ENCODE measurements at regions not wholly inside any gene's neighbourhood (a gene's known extent, or its start where the extent isn't known, plus 50 kb on each side); places are given as distances from the start of the nearest gene placed in this dataset.

DNA sequence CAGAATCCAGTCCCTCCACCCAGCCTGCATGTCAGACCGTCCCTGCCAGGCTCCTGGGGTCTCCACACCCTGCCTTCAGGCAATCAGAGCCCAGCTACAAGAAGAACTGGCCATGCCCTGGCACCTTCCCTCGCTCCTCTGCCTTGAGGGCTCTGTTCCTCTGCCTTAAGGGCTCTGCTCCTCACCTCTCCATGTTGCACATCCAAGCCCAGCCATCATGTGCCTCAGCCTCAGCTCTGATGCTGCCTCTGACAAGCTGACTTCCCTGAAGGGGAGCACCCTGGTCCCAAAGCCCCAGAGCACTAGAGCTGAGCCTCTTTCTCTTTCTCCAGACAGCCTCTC is 50.3 kb upstream of the ANTXRL start:
- Histone ChIP-seq H3F3A (replicated peaks; ENCODE audit: low read depth) (no peaks in the 10 kb centered on the region), H3K36me3 (ENCODE audit: insufficient read depth) (no peaks in the 10 kb centered on the region), H3K27me3 (ENCODE audit: insufficient read depth) (no peaks in the 10 kb centered on the region), H3K9me2 (ENCODE audit: insufficient read depth) (no peaks in the 10 kb centered on the region), H3K4me3 (no peak overlapping the region), H3K4me2 (no peak overlapping the region), H3K27ac (ENCODE audit: low read depth) (no peak overlapping the region), H2AFZ (no peak overlapping the region), H3K79me2 (replicated peaks; ENCODE audit: insufficient read depth) (no peaks in the 10 kb centered on the region), H4K20me1 (replicated peaks; ENCODE audit: insufficient read depth) (no peaks in the 10 kb centered on the region), H3K4me1 (ENCODE audit: insufficient read depth) (no peaks in the 10 kb centered on the region)
- peaks cover 6% of the 10 kb centered on the region for H3K27me3 Mint-ChIP-seq (ENCODE audit: insufficient read depth, low read depth, poor library complexity)
- no peak for DNase-seq (ENCODE audit: low spot score)
- peaks cover 4% of the 10 kb centered on the region; the same call in 1 of the 3 replicates for H3K9me3 Mint-ChIP-seq
- H3K36me3 Mint-ChIP-seq (ENCODE audit: low read depth), result no peaks in the 10 kb centered on the region; the same call in 2 of the 3 replicates
- no peaks in the 10 kb centered on the region for H3K4me1 Mint-ChIP-seq
- H3K4me3 Mint-ChIP-seq, result no peak overlapping the region
- no peak for ATAC-seq
- no peak overlapping the region for H3K27ac Mint-ChIP-seq
- TF ChIP-seq ZNF114 (CRISPR knock-in tag; IDR thresholded peaks at IDR 0.05), result no peak
- TF ChIP-seq, protein P1, sequence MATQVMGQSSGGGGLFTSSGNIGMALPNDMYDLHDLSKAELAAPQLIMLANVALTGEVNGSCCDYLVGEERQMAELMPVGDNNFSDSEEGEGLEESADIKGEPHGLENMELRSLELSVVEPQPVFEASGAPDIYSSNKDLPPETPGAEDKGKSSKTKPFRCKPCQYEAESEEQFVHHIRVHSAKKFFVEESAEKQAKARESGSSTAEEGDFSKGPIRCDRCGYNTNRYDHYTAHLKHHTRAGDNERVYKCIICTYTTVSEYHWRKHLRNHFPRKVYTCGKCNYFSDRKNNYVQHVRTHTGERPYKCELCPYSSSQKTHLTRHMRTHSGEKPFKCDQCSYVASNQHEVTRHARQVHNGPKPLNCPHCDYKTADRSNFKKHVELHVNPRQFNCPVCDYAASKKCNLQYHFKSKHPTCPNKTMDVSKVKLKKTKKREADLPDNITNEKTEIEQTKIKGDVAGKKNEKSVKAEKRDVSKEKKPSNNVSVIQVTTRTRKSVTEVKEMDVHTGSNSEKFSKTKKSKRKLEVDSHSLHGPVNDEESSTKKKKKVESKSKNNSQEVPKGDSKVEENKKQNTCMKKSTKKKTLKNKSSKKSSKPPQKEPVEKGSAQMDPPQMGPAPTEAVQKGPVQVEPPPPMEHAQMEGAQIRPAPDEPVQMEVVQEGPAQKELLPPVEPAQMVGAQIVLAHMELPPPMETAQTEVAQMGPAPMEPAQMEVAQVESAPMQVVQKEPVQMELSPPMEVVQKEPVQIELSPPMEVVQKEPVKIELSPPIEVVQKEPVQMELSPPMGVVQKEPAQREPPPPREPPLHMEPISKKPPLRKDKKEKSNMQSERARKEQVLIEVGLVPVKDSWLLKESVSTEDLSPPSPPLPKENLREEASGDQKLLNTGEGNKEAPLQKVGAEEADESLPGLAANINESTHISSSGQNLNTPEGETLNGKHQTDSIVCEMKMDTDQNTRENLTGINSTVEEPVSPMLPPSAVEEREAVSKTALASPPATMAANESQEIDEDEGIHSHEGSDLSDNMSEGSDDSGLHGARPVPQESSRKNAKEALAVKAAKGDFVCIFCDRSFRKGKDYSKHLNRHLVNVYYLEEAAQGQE (IDR thresholded peaks at IDR 0.05; ENCODE audit: unreplicated experiment), result no peak

DNA sequence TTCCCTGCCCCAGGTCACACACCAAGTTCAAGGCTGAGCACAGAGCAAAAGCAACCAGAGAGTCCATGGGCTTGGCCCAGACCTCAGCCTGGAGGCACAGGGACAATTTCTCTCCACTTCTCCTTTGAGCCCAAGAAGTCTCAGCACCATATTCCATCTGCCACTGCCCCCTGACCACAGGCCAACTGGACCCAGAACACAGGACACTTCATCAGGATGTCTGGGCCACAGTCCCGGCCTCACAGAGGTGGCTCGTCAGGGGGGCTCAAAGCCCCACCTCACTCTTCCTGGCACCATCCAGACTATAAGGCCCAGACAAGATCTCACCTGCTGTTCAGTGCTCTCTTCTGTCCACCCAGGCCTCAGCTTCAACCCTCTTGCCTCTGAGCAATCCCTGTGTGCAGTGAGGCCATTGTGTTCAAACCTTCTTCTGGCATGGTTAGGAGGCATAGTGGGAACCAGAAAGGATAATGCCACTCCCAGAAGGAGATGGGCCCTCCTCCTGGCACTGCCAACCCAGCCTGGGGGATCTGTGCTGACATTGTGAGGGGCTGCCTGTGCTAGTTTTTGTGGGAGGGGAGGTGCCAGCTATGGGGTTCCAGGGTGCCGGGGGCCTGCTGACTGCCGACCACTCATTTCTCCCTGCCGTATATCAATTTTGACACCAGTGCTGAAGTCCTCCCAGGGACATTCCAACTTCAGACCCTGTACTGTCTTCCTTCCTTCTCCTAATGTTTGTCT is 49.7 kb upstream of the ANTXRL start:
- no peaks in the 10 kb centered on the region for H4K20me1 ChIP-seq (replicated peaks; ENCODE audit: insufficient read depth)
- no peak overlapping the region for H3K4me2 ChIP-seq
- no peaks in the 10 kb centered on the region for H3K4me1 ChIP-seq (ENCODE audit: insufficient read depth)
- H3K4me3 Mint-ChIP-seq, result no peak overlapping the region
- peaks cover 6% of the 10 kb centered on the region for H3K27me3 Mint-ChIP-seq (ENCODE audit: insufficient read depth, low read depth, poor library complexity)
- no peaks in the 10 kb centered on the region for H3K4me1 Mint-ChIP-seq
- H3K27ac ChIP-seq (ENCODE audit: low read depth), result no peak overlapping the region
- no peaks in the 10 kb centered on the region; the same call in 2 of the 3 replicates for H3K36me3 Mint-ChIP-seq (ENCODE audit: low read depth)
- H3K79me2 ChIP-seq (replicated peaks; ENCODE audit: insufficient read depth), result no peaks in the 10 kb centered on the region
- peaks cover 4% of the 10 kb centered on the region; the same call in 1 of the 3 replicates for H3K9me3 Mint-ChIP-seq
- ATAC-seq (no peak), DNase-seq (ENCODE audit: low spot score) (no peak)
- H2AFZ ChIP-seq, result no peak overlapping the region
- H3K27me3 ChIP-seq (ENCODE audit: insufficient read depth), result no peaks in the 10 kb centered on the region
- H3K36me3 ChIP-seq (ENCODE audit: insufficient read depth), result no peaks in the 10 kb centered on the region
- no peak overlapping the region for H3K4me3 ChIP-seq
- H3K9me2 ChIP-seq (ENCODE audit: insufficient read depth), result no peaks in the 10 kb centered on the region
- H3K27ac Mint-ChIP-seq, result no peak overlapping the region
- no peaks in the 10 kb centered on the region for H3F3A ChIP-seq (replicated peaks; ENCODE audit: low read depth)
- TF ChIP-seq ZNF331 (CRISPR knock-in tag; IDR thresholded peaks at IDR 0.05; ENCODE audit: low read depth), result no peak
- TF ChIP-seq NANOG (IDR thresholded peaks at IDR 0.05; ENCODE audit: borderline replicate concordance), result no peak
- TF ChIP-seq, protein P2, sequence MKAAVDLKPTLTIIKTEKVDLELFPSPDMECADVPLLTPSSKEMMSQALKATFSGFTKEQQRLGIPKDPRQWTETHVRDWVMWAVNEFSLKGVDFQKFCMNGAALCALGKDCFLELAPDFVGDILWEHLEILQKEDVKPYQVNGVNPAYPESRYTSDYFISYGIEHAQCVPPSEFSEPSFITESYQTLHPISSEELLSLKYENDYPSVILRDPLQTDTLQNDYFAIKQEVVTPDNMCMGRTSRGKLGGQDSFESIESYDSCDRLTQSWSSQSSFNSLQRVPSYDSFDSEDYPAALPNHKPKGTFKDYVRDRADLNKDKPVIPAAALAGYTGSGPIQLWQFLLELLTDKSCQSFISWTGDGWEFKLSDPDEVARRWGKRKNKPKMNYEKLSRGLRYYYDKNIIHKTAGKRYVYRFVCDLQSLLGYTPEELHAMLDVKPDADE (IDR thresholded peaks at IDR 0.05), result no peak
- TF ChIP-seq ZNF114 (CRISPR knock-in tag; IDR thresholded peaks at IDR 0.05), result no peak
- TF ChIP-seq, protein P1 (IDR thresholded peaks at IDR 0.05; ENCODE audit: unreplicated experiment), result no peak
- no peak for TF ChIP-seq POLR2AphosphoS5 (IDR thresholded peaks at IDR 0.05; ENCODE audit: low read depth)
- no peak for TF ChIP-seq STAT1 (IDR thresholded peaks at IDR 0.05; ENCODE audit: unreplicated experiment)
- TF ChIP-seq, protein P3, sequence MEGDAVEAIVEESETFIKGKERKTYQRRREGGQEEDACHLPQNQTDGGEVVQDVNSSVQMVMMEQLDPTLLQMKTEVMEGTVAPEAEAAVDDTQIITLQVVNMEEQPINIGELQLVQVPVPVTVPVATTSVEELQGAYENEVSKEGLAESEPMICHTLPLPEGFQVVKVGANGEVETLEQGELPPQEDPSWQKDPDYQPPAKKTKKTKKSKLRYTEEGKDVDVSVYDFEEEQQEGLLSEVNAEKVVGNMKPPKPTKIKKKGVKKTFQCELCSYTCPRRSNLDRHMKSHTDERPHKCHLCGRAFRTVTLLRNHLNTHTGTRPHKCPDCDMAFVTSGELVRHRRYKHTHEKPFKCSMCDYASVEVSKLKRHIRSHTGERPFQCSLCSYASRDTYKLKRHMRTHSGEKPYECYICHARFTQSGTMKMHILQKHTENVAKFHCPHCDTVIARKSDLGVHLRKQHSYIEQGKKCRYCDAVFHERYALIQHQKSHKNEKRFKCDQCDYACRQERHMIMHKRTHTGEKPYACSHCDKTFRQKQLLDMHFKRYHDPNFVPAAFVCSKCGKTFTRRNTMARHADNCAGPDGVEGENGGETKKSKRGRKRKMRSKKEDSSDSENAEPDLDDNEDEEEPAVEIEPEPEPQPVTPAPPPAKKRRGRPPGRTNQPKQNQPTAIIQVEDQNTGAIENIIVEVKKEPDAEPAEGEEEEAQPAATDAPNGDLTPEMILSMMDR (conservative IDR thresholded peaks at IDR 0.05; ENCODE audit: low read depth in 2 of 2), result no peak
- no peak for TF ChIP-seq JUNB (IDR thresholded peaks at IDR 0.05; ENCODE audit: unreplicated experiment)
- no peak for TF ChIP-seq EZH2phosphoT487 (IDR thresholded peaks at IDR 0.05; ENCODE audit: unreplicated experiment)
- no peak for TF ChIP-seq EZH2 (IDR thresholded peaks at IDR 0.05; ENCODE audit: low read depth, unreplicated experiment)

Data from GM23338 (cell line).